ENCODE measurements at regions not wholly inside any gene's neighbourhood (a gene's known extent, or its start where the extent isn't known, plus 50 kb on each side); places are given as distances from the start of the nearest gene placed in this dataset.

GRCh38 chr7:16065939-16066338 is 355.4 kb downstream of the CRPPA start:
- no peak for DNase-seq (ENCODE audit: low read depth)

- no peak for DNase-seq (ENCODE audit: low read depth)
Observed at GRCh38 chr7:16063716-16064675, 357.3 kb downstream of the CRPPA start.

- DNase-seq (ENCODE audit: low read depth), result no peak
Observed at GRCh38 chr7:16063221-16063620, 358.1 kb downstream of the CRPPA start.

GRCh38 chr7:16062269-16062668 is 359.1 kb downstream of the CRPPA start:
- peak; percentile 67 for DNase-seq (ENCODE audit: low read depth)

GRCh38 chr7:16061630-16062029 is 359.7 kb downstream of the CRPPA start:
- DNase-seq (ENCODE audit: low read depth), result no peak

GRCh38 chr7:16061011-16061410 is 360.3 kb downstream of the CRPPA start:
- DNase-seq (ENCODE audit: low read depth), result no peak

GRCh38 chr7:16060502-16060901 is 360.8 kb downstream of the CRPPA start:
- no peak for DNase-seq (ENCODE audit: low read depth)

GRCh38 chr7:16055263-16055976 is 365.9 kb downstream of the CRPPA start:
- no peak for DNase-seq (ENCODE audit: low read depth)

- DNase-seq (ENCODE audit: low read depth), result no peak
Observed at GRCh38 chr7:16051561-16052255, 365.2 kb upstream of the MEOX2 start.

GRCh38 chr7:16046041-16046440 is 359.6 kb upstream of the MEOX2 start:
- peak; percentile 11 for DNase-seq (ENCODE audit: low read depth)

- no peak for DNase-seq (ENCODE audit: low read depth)
Observed at GRCh38 chr7:16045296-16045695, 358.8 kb upstream of the MEOX2 start.

GRCh38 chr7:16044645-16045044 is 358.2 kb upstream of the MEOX2 start:
- no peak for DNase-seq (ENCODE audit: low read depth)

- DNase-seq (ENCODE audit: low read depth), result no peak
Observed at GRCh38 chr7:16040346-16040745, 353.9 kb upstream of the MEOX2 start.

GRCh38 chr7:16038906-16039305 is 352.4 kb upstream of the MEOX2 start:
- DNase-seq (ENCODE audit: low read depth), result no peak

GRCh38 chr7:16035392-16035791 is 348.9 kb upstream of the MEOX2 start:
- DNase-seq (ENCODE audit: low read depth), result no peak

GRCh38 chr7:16034866-16035265 is 348.4 kb upstream of the MEOX2 start:
- no peak for DNase-seq (ENCODE audit: low read depth)

GRCh38 chr7:16034353-16034752 is 347.9 kb upstream of the MEOX2 start:
- peak; percentile 67 for DNase-seq (ENCODE audit: low read depth)

- DNase-seq (ENCODE audit: low read depth), result no peak
Observed at GRCh38 chr7:16033233-16033632, 346.8 kb upstream of the MEOX2 start.

- no peak for DNase-seq (ENCODE audit: low read depth)
Observed at GRCh38 chr7:16028636-16029035, 342.2 kb upstream of the MEOX2 start.

- DNase-seq (ENCODE audit: low read depth), result peak; percentile 52
Observed at GRCh38 chr7:16028103-16028502, 341.6 kb upstream of the MEOX2 start.

GRCh38 chr7:16027396-16027795 is 340.9 kb upstream of the MEOX2 start:
- no peak for DNase-seq (ENCODE audit: low read depth)
